Right kidney (tissue), 1 donor: ENCODE measurements at regions not wholly inside any gene's neighbourhood (a gene's known extent, or its start where the extent isn't known, plus 50 kb on each side); places are given as distances from the start of the nearest gene placed in this dataset.

ENCODE experiments used
- DNase-seq: peaks from one replicate; pipeline ENCODE4 v3.0.0-alpha.2; 2016

- no peak for DNase-seq
Observed at GRCh38 chr6:134707342-134708031, 242.4 kb downstream of the ALDH8A1 start.

GRCh38 chr6:134706806-134707205 lies 243.1 kb downstream of the ALDH8A1 start:
- DNase-seq, result no peak

- DNase-seq, result no peak
Observed at GRCh38 chr6:134706153-134706552, 243.7 kb downstream of the ALDH8A1 start.

GRCh38 chr6:134703206-134703605 lies 246.7 kb downstream of the ALDH8A1 start:
- DNase-seq, result no peak

GRCh38 chr6:134702279-134702678 lies 247.6 kb downstream of the ALDH8A1 start:
- no peak for DNase-seq

GRCh38 chr6:134701301-134701700 lies 248.6 kb downstream of the ALDH8A1 start:
- no peak for DNase-seq

- no peak for DNase-seq
Observed at GRCh38 chr6:134698228-134698627, 251.7 kb downstream of the ALDH8A1 start.

- DNase-seq, result no peak
Observed at GRCh38 chr6:134692008-134692407, 257.9 kb downstream of the ALDH8A1 start.

- no peak for DNase-seq
Observed at GRCh38 chr6:134691180-134691579, 258.7 kb downstream of the ALDH8A1 start.

GRCh38 chr6:134690048-134690447 lies 259.9 kb downstream of the ALDH8A1 start:
- no peak for DNase-seq

GRCh38 chr6:134689641-134690040 lies 260.3 kb downstream of the ALDH8A1 start:
- no peak for DNase-seq

GRCh38 chr6:134689177-134689576 lies 260.7 kb downstream of the ALDH8A1 start:
- DNase-seq, result no peak

GRCh38 chr6:134686071-134686470 lies 263.8 kb downstream of the ALDH8A1 start:
- no peak for DNase-seq

GRCh38 chr6:134684423-134684795 lies 265.5 kb downstream of the ALDH8A1 start:
- DNase-seq, result no peak

- DNase-seq, result no peak
Observed at GRCh38 chr6:134683783-134684422, 266.0 kb downstream of the ALDH8A1 start.

GRCh38 chr6:134680433-134680832 lies 269.5 kb downstream of the ALDH8A1 start:
- no peak for DNase-seq

- DNase-seq, result no peak
Observed at GRCh38 chr6:134680021-134680420, 269.9 kb downstream of the ALDH8A1 start.

GRCh38 chr6:134678436-134678889 lies 271.4 kb downstream of the ALDH8A1 start:
- DNase-seq, result no peak

GRCh38 chr6:134676307-134677281 lies 273.3 kb downstream of the ALDH8A1 start:
- no peak for DNase-seq

GRCh38 chr6:134675110-134676054 lies 274.5 kb downstream of the ALDH8A1 start:
- DNase-seq, result no peak

- DNase-seq, result no peak
Observed at GRCh38 chr6:134674562-134674961, 275.3 kb downstream of the ALDH8A1 start.

- no peak for DNase-seq
Observed at GRCh38 chr6:134669485-134669884, 280.4 kb downstream of the ALDH8A1 start.
